Transverse colon (tissue), 4 donors: ENCODE measurements at regions not wholly inside any gene's neighbourhood (a gene's known extent, or its start where the extent isn't known, plus 50 kb on each side); places are given as distances from the start of the nearest gene placed in this dataset.

ENCODE experiments used
- DNase-seq: peaks from one replicate; pipeline ENCODE4 v3.0.0-alpha.2; 2019
- H3K27ac ChIP-seq, 4 donors: fragments of 200-600 bp; sonication (generic); 2 replicates each; pipeline ENCODE4 v1.5.1; 2016 to 2018; ENCODE audit warnings: inconsistent platforms in 4 of 4
- H3K27me3 ChIP-seq: fragments of 200-600 bp; sonication (generic); 2 replicates; pipeline ENCODE4 v1.5.1; 2017; ENCODE audit warnings: inconsistent platforms
- H3K36me3 ChIP-seq, 4 donors: fragments of 200-600 bp; sonication (generic); 2 replicates each; pipeline ENCODE4 v1.5.1; 2017 to 2019; ENCODE audit warnings: inconsistent platforms in 4 of 4
- H3K4me1 ChIP-seq, 4 donors: fragments of 200-600 bp; sonication (generic); 2 replicates each; pipeline ENCODE4 v1.5.1; 2017 to 2020; ENCODE audit warnings: inconsistent platforms in 4 of 4
- H3K4me3 ChIP-seq, 4 donors: fragments of 200-600 bp; sonication (generic); 1 replicate in 1 of 4; 2 replicates in 3 of 4; pipeline versions ENCODE4 v1.5.1 to v1.6.1; 2017 to 2019; ENCODE audit warnings: inconsistent platforms in 4 of 4
- H3K9me3 ChIP-seq, 2 donors: fragments of 200-600 bp; sonication (generic); 2 replicates each; pipeline ENCODE4 v1.5.1; 2017 to 2019; ENCODE audit warnings: inconsistent platforms in 2 of 2
- EP300 ChIP-seq: sonication (generic); formaldehyde crosslinking; IDR thresholded peaks from one replicate; pipeline ENCODE4 v1.6.1; 2017; ENCODE audit warnings: antibody characterized with exemption, low read depth
- POLR2A ChIP-seq: fragments of 450-650 bp; IDR thresholded peaks from one replicate; pipeline ENCODE4 v1.6.1; 2016; ENCODE audit warnings: antibody characterized with exemption, mild to moderate bottlenecking, moderate library complexity
- POLR2AphosphoS5 ChIP-seq, 3 donors: sonication (generic); formaldehyde crosslinking; IDR thresholded peaks; one replicate each; pipeline ENCODE4 v1.6.1; 2016; ENCODE audit warnings: antibody characterized with exemption in 3 of 3
- WGBS, 2 donors: methylation state at CpG; one replicate each; pipeline ENCODE4 v1.1.5; 2018; ENCODE audit warnings: low coverage in 1 of 2; 5-methylcytosine and 5-hydroxymethylcytosine counted together
- in situ Hi-C, 4 donors: fragments of 200-750 bp; cut with MboI; loops; one replicate each; pipeline versions ENCODE4 v1.15.0 to v1.15.1; 2017; ENCODE audit warnings: low sequenced_read_pairs in 3 of 4, low pct_ligation_motif_present in 1 of 4, low pct_unique_long_range_greater_than_20kb in 1 of 4
- intact Hi-C: fragments of 100-400 bp; cut with DNase I; formaldehyde crosslinking; loops from one replicate; pipeline ENCODE4 v1.15.1; 2023; ENCODE audit warnings: low total_unique reads
- TF ChIP-seq, protein P1 (sequence below), 5 experiments: fragments of 200-600 bp in 3 of 5; fragments of 450-650 bp in 2 of 5; sonication (generic) in 3 of 5; IDR thresholded peaks; 1 replicate in 2 of 5; 2 replicates in 3 of 5; pipeline ENCODE4 v1.5.1; 2016 to 2017; ENCODE audit warnings: antibody characterized with exemption in 5 of 5, inconsistent platforms in 3 of 5, mild to moderate bottlenecking in 2 of 5, moderate library complexity in 1 of 5

DNA sequence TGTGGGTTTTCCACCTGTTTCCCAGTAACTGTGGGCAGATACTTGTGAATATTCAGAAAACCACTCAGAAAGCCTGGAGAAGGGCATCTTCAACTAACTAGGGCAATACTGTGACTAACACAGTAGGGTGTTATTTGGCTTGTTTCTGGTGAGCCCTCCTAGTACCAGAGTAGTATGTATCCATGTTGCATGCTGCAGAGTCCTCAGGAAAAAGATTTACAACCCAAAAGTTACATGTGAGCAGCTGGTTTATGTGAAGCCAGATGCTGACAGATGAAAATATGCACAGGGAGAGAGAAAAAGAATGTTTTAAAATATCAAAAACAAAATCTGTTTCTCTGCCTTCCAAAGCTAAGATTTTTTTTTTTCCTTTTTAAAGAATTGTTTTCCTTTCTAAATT, 333.2 kb upstream of the UBE2E3 start:
- Histone ChIP-seq H3K4me1 (peaks cover 0 to 11% (median 0%) of the 10 kb centered on the region in 4 donors), H3K4me3 (no peak overlapping the region), H3K27ac (peak overlapping the region in 1 of 4 donors; percentile 22), H3K27me3 (no peaks in the 10 kb centered on the region), H3K36me3 (no peaks in the 10 kb centered on the region), H3K9me3 (no peaks in the 10 kb centered on the region)
- in situ Hi-C loops, result no loop called here
- TF ChIP-seq, protein P1, sequence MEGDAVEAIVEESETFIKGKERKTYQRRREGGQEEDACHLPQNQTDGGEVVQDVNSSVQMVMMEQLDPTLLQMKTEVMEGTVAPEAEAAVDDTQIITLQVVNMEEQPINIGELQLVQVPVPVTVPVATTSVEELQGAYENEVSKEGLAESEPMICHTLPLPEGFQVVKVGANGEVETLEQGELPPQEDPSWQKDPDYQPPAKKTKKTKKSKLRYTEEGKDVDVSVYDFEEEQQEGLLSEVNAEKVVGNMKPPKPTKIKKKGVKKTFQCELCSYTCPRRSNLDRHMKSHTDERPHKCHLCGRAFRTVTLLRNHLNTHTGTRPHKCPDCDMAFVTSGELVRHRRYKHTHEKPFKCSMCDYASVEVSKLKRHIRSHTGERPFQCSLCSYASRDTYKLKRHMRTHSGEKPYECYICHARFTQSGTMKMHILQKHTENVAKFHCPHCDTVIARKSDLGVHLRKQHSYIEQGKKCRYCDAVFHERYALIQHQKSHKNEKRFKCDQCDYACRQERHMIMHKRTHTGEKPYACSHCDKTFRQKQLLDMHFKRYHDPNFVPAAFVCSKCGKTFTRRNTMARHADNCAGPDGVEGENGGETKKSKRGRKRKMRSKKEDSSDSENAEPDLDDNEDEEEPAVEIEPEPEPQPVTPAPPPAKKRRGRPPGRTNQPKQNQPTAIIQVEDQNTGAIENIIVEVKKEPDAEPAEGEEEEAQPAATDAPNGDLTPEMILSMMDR (IDR thresholded peaks at IDR 0.05), result no peak
- TF ChIP-seq EP300 (no peak), POLR2AphosphoS5 (IDR thresholded peaks at IDR 0.05) (no peak), POLR2A (no peak)
- intact Hi-C loops, result no loop called here
- DNase-seq, result no peak

DNA sequence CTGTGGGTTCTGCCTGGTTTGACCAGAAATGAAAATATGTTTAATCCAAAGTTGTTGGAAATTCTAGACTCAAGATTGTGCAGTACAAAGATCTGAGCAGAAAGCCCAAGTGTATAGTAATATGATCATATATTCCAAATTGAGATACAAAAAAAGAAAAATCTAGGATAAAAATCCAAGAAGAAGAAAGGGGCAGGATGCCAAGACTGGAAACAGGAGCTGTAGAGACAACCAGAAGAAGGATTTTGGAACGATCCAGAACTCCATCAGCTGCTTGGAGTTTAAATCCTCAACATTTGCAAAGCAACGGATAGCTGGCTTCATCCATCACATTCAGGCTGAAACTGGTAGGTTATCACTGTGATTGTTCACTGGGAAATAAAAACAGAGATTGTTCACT, 333.6 kb upstream of the UBE2E3 start:
- 52 to 57% methylated on average over 2 of the region's 2 CpGs for WGBS, 2 donors
- TF ChIP-seq, protein P1 (IDR thresholded peaks at IDR 0.05), result no peak
- Histone ChIP-seq H3K27me3 (no peaks in the 10 kb centered on the region), H3K4me1 (peaks cover 0 to 11% (median 0%) of the 10 kb centered on the region in 4 donors), H3K4me3 (no peak overlapping the region), H3K9me3 (no peaks in the 10 kb centered on the region), H3K27ac (peak overlapping the region in 1 of 4 donors; percentile 22), H3K36me3 (no peaks in the 10 kb centered on the region)
- intact Hi-C loops, result no loop called here
- in situ Hi-C loops, result no loop called here
- no peak for DNase-seq

DNA sequence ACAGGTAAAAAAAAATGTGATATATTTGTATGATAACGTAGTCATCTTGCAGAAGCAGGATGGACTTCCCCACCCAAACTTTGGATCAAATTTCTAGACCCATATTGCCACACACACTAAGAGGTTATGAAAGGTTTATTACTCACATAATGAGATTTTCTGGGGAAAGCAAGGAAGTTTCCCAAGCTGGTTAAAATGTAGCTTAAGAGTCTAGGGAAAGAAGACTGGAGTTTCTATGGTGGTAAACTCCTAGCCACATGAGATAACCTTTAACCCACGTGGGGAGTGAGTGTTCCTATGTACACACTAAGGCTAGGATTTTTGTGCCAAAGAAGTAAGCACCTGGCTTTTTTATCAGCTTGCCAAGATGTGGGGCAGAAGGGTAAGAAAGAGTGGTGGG, 335.7 kb upstream of the UBE2E3 start:
- intact Hi-C loops, result no loop called here

DNA sequence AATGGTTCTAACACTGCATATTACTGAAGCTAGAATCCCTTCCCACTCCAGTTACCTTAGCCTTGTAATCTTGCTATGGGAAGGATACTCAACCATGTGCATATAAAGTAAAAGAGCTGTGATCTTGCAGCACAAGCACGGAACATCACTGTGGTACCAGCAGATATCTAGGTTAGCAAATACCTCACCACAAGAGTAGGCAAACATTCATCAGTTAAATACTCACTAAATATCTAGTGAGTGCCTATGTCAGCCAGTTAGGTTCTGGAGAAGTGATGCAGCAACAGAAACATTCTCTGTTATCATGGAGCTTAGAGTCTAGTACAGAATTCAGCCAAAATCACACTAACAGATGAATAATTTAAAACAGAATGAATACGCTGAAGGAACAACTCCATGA, 349.6 kb upstream of the UBE2E3 start:
- 60 to 90% methylated on average over 1 to 2 of the region's 2 CpGs for WGBS, 2 donors
- in situ Hi-C loops (no loop called here), intact Hi-C loops (no loop called here)
- TF ChIP-seq POLR2A (no peak), EP300 (no peak), POLR2AphosphoS5 (IDR thresholded peaks at IDR 0.05) (no peak)
- TF ChIP-seq, protein P1 (IDR thresholded peaks at IDR 0.05), result no peak
- Histone ChIP-seq H3K27ac (no peak overlapping the region), H3K4me1 (no peaks in the 10 kb centered on the region), H3K36me3 (no peaks in the 10 kb centered on the region), H3K9me3 (no peaks in the 10 kb centered on the region), H3K27me3 (no peaks in the 10 kb centered on the region), H3K4me3 (no peak overlapping the region)
- no peak for DNase-seq

More for the DNA sequence above, 335.7 kb upstream of the UBE2E3 start:
- Histone ChIP-seq H3K4me3 (no peak overlapping the region), H3K27me3 (no peaks in the 10 kb centered on the region), H3K27ac (no peak overlapping the region), H3K9me3 (no peaks in the 10 kb centered on the region), H3K36me3 (no peaks in the 10 kb centered on the region), H3K4me1 (peaks cover 0 to 11% (median 0%) of the 10 kb centered on the region in 4 donors)
- DNase-seq, result no peak
- in situ Hi-C loops, result no loop called here
- 18 to 34% methylated on average over 2 of the region's 2 CpGs for WGBS, 2 donors
- TF ChIP-seq POLR2AphosphoS5 (IDR thresholded peaks at IDR 0.05) (no peak), POLR2A (no peak), EP300 (no peak)
- TF ChIP-seq, protein P1 (IDR thresholded peaks at IDR 0.05), result no peak
